H9 (cell line): ENCODE measurements at regions not wholly inside any gene's neighbourhood (a gene's known extent, or its start where the extent isn't known, plus 50 kb on each side); places are given as distances from the start of the nearest gene placed in this dataset.

Experiments
- DNase-seq: peaks from one replicate; pipeline ENCODE4 v3.0.0-alpha.2; 2017
- H2AFZ ChIP-seq: one replicate; pipeline ENCODE4 v1.6.1; 2013; ENCODE audit warnings: mild to moderate bottlenecking, low read length, control low read depth, moderate library complexity
- H2AK5ac ChIP-seq: 2 replicates; pipeline ENCODE4 v1.6.1; 2013; ENCODE audit warnings: low read length, control low read depth, mixed read lengths; ENCODE audit not compliant: insufficient read length
- H2BK120ac ChIP-seq: one replicate; pipeline ENCODE4 v1.6.1; 2013; ENCODE audit warnings: low read depth, mild to moderate bottlenecking, low read length, control low read depth, inconsistent platforms; ENCODE audit not compliant: poor library complexity, severe bottlenecking
- H2BK12ac ChIP-seq: 2 replicates; pipeline ENCODE4 v1.6.1; 2013; ENCODE audit warnings: low read length, control low read depth, mixed read lengths, low read depth; ENCODE audit not compliant: insufficient read length
- H2BK15ac ChIP-seq: 2 replicates; pipeline ENCODE4 v1.6.1; 2013; ENCODE audit warnings: low read depth, low read length, control low read depth
- H2BK20ac ChIP-seq: one replicate; pipeline ENCODE4 v1.6.1; 2013; ENCODE audit warnings: low read depth, mild to moderate bottlenecking, low read length, control low read depth, inconsistent platforms; ENCODE audit not compliant: poor library complexity, severe bottlenecking
- H2BK5ac ChIP-seq: 2 replicates; pipeline ENCODE4 v1.6.1; 2013; ENCODE audit warnings: low read length, control low read depth, mixed read lengths; ENCODE audit not compliant: insufficient read length
- H3K14ac ChIP-seq: 2 replicates; pipeline ENCODE4 v1.6.1; 2013; ENCODE audit warnings: low read length, control low read depth; ENCODE audit not compliant: insufficient read depth
- H3K18ac ChIP-seq: 2 replicates; pipeline ENCODE4 v1.6.1; 2013; ENCODE audit warnings: low read depth, mild to moderate bottlenecking, mixed read lengths, low read length, control low read depth; ENCODE audit not compliant: insufficient read length
- H3K23ac ChIP-seq: 2 replicates; pipeline ENCODE4 v1.6.1; 2013; ENCODE audit warnings: low read length, control low read depth, mixed read lengths, low read depth; ENCODE audit not compliant: insufficient read length
- H3K23me2 ChIP-seq: 2 replicates; pipeline ENCODE4 v1.6.1; 2013; ENCODE audit warnings: low read depth, mild to moderate bottlenecking, mixed read lengths, low read length, control low read depth; ENCODE audit not compliant: insufficient read length, poor library complexity, severe bottlenecking
- H3K27ac ChIP-seq: 2 replicates; pipeline ENCODE4 v1.5.1; 2013; ENCODE audit warnings: low read length, control low read depth, mixed read lengths, low read depth; ENCODE audit not compliant: insufficient read length
- H3K27me3 ChIP-seq: 2 replicates; pipeline ENCODE4 v1.6.1; 2013; ENCODE audit warnings: low read length, control low read depth, inconsistent platforms; ENCODE audit not compliant: insufficient read depth
- H3K4ac ChIP-seq: 2 replicates; pipeline ENCODE4 v1.6.1; 2013; ENCODE audit warnings: low read depth, mild to moderate bottlenecking, control low read depth, inconsistent platforms, low read length, moderate library complexity
- H3K4me1 ChIP-seq: 2 replicates; pipeline ENCODE4 v1.6.1; 2013; ENCODE audit warnings: low read length, control low read depth, inconsistent platforms; ENCODE audit not compliant: insufficient read depth
- H3K4me2 ChIP-seq: 2 replicates; pipeline ENCODE4 v1.6.1; 2013; ENCODE audit warnings: low read length, control low read depth, mixed read lengths; ENCODE audit not compliant: insufficient read length, insufficient read depth
- H3K56ac ChIP-seq: 2 replicates; pipeline ENCODE4 v1.6.1; 2013; ENCODE audit warnings: low read depth, mild to moderate bottlenecking, mixed read lengths, low read length, control low read depth; ENCODE audit not compliant: insufficient read length
- H3K79me1 ChIP-seq: 2 replicates; pipeline ENCODE4 v1.6.1; 2013; ENCODE audit warnings: low read depth, mild to moderate bottlenecking, moderate library complexity, low read length, control low read depth, inconsistent platforms; ENCODE audit not compliant: insufficient read depth, poor library complexity, severe bottlenecking
- H3K79me2 ChIP-seq: 2 replicates; pipeline ENCODE4 v1.6.1; 2013; ENCODE audit warnings: low read length, control low read depth, inconsistent platforms; ENCODE audit not compliant: insufficient read depth
- H3K9ac ChIP-seq: 2 replicates; pipeline ENCODE4 v1.6.1; 2013; ENCODE audit warnings: low read length, control low read depth, mixed read lengths; ENCODE audit not compliant: insufficient read length; ENCODE audit errors: extremely low read depth
- H3K9me3 ChIP-seq: one replicate; pipeline ENCODE4 v1.6.1; 2013; ENCODE audit warnings: low read depth, low read length, inconsistent platforms; ENCODE audit not compliant: control insufficient read depth
- H3T11ph ChIP-seq: one replicate; pipeline ENCODE4 v1.6.1; 2013; ENCODE audit warnings: mild to moderate bottlenecking, low read length, control low read depth, inconsistent platforms
- H4K20me1 ChIP-seq: one replicate; pipeline ENCODE4 v1.6.1; 2013; ENCODE audit not compliant: control insufficient read depth, insufficient read length, insufficient read depth
- H4K5ac ChIP-seq: 2 replicates; pipeline ENCODE4 v1.6.1; 2013; ENCODE audit warnings: low read depth, mild to moderate bottlenecking, mixed read lengths, low read length, control low read depth; ENCODE audit not compliant: insufficient read length
- H4K8ac ChIP-seq: replicated peaks from 2 replicates; pipeline ENCODE4 v1.6.1; 2013; ENCODE audit warnings: low read length, control low read depth, mixed read lengths, low read depth; ENCODE audit not compliant: insufficient read length
- H4K91ac ChIP-seq: 2 replicates; pipeline ENCODE4 v1.6.1; 2013; ENCODE audit warnings: low read depth, mild to moderate bottlenecking, moderate library complexity, mixed read lengths, low read length, control low read depth; ENCODE audit not compliant: insufficient read length
- H3K27ac Mint-ChIP-seq, 3 experiments: 2 replicates in 2 of 3; 3 replicates in 1 of 3; pipeline ENCODE4 v1.8.0; 2020 to 2021; ENCODE audit warnings: mixed read lengths in 3 of 3, mild to moderate bottlenecking in 1 of 3, moderate library complexity in 1 of 3
- H3K27me3 Mint-ChIP-seq: 2 replicates; pipeline ENCODE4 v1.8.0; 2021; ENCODE audit warnings: low read depth, mild to moderate bottlenecking, moderate library complexity, mixed read lengths
- H3K36me3 Mint-ChIP-seq, 3 experiments: 2 replicates in 2 of 3; 3 replicates in 1 of 3; pipeline ENCODE4 v1.8.0; 2020 to 2021; ENCODE audit warnings: low read depth in 3 of 3, mixed read lengths in 3 of 3; ENCODE audit not compliant: insufficient read depth in 1 of 3
- H3K4me1 Mint-ChIP-seq, 2 experiments: 2 replicates each; pipeline ENCODE4 v1.8.0; 2020; ENCODE audit warnings: mixed read lengths in 2 of 2
- H3K4me3 Mint-ChIP-seq, 2 experiments: 2 replicates in 1 of 2; 3 replicates in 1 of 2; pipeline ENCODE4 v1.8.0; 2020 to 2021; ENCODE audit warnings: mild to moderate bottlenecking in 2 of 2, mixed read lengths in 2 of 2, moderate library complexity in 1 of 2
- H3K9me3 Mint-ChIP-seq, 2 experiments: 2 replicates in 1 of 2; 3 replicates in 1 of 2; pipeline ENCODE4 v1.8.0; 2020; ENCODE audit warnings: mild to moderate bottlenecking in 2 of 2, mixed read lengths in 2 of 2, moderate library complexity in 1 of 2
- WGBS: extraction: QIAGEN DNeasy Blood & Tissue Kit; methylation state at CpG from one replicate; pipeline ENCODE4 v1.1.7; 2013; ENCODE audit warnings: missing lambda C conversion rate, low lambda C conversion rate, mixed read lengths; ENCODE audit not compliant: insufficient read length; ENCODE audit errors: extremely low coverage; 5-methylcytosine and 5-hydroxymethylcytosine counted together
- TF ChIP-seq, protein P1 (sequence below): fragments of 200-600 bp; sonication (generic); conservative IDR thresholded peaks from 3 replicates; pipeline ENCODE4 v1.8.0; 2021; ENCODE audit warnings: antibody characterized with exemption, mild to moderate bottlenecking

DNA sequence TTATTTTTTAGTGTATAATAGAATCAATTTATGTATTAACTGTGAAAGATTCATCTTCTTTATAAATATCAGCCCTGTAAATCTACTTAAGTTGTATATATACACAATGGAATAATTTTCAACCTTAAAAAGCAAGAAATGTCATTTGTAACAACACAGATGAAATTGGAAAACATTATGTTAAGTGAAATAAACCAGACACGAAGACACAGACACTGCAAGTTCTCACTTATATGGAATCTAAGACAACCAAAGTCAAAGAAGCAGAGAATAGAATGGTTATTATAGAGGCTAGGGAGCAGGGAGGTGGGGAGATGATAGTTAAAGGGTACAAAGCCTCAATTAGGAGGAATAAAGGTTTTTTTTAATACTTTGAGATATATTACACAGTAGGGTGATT lies 1404.4 kb downstream of the HACE1 start:
- Histone ChIP-seq H3K27me3 (no peaks in the 10 kb centered on the region), H2BK12ac (no peak overlapping the region), H2AK5ac (no peak overlapping the region), H4K91ac (no peak overlapping the region), H4K8ac (no peak overlapping the region), H3K9ac (no peak overlapping the region), H3T11ph (no peak overlapping the region), H2BK120ac (no peak overlapping the region), H4K20me1 (no peaks in the 10 kb centered on the region), H3K79me1 (no peaks in the 10 kb centered on the region), H2BK20ac (no peak overlapping the region), H3K23ac (no peak overlapping the region), H3K27ac (no peak overlapping the region), H3K79me2 (no peaks in the 10 kb centered on the region), H3K9me3 (peaks cover 5% of the 10 kb centered on the region), H3K14ac (no peak overlapping the region), H4K5ac (no peak overlapping the region), H2BK5ac (no peak overlapping the region), H3K4me1 (no peaks in the 10 kb centered on the region), H3K56ac (no peak overlapping the region), H3K18ac (no peak overlapping the region), H2AFZ (no peak overlapping the region), H3K23me2 (no peaks in the 10 kb centered on the region), H3K4me2 (no peak overlapping the region), H2BK15ac (no peak overlapping the region), H3K4ac (no peak overlapping the region)
- H3K9me3 Mint-ChIP-seq = peaks cover 5% of the 10 kb centered on the region in 2 experiments; a peak in 3 of 5 replicates
- no peak overlapping the region for H3K27ac Mint-ChIP-seq
- no peaks in the 10 kb centered on the region for H3K4me1 Mint-ChIP-seq
- no peaks in the 10 kb centered on the region for H3K36me3 Mint-ChIP-seq
- WGBS = no CpG with 5 or more reads among the region's 1 CpG
- TF ChIP-seq, protein P1, sequence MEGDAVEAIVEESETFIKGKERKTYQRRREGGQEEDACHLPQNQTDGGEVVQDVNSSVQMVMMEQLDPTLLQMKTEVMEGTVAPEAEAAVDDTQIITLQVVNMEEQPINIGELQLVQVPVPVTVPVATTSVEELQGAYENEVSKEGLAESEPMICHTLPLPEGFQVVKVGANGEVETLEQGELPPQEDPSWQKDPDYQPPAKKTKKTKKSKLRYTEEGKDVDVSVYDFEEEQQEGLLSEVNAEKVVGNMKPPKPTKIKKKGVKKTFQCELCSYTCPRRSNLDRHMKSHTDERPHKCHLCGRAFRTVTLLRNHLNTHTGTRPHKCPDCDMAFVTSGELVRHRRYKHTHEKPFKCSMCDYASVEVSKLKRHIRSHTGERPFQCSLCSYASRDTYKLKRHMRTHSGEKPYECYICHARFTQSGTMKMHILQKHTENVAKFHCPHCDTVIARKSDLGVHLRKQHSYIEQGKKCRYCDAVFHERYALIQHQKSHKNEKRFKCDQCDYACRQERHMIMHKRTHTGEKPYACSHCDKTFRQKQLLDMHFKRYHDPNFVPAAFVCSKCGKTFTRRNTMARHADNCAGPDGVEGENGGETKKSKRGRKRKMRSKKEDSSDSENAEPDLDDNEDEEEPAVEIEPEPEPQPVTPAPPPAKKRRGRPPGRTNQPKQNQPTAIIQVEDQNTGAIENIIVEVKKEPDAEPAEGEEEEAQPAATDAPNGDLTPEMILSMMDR = no peak
- H3K4me3 Mint-ChIP-seq = no peak overlapping the region
- DNase-seq = no peak
- H3K27me3 Mint-ChIP-seq = no peaks in the 10 kb centered on the region
